ENCODE measurements at regions not wholly inside any gene's neighbourhood (a gene's known extent, or its start where the extent isn't known, plus 50 kb on each side); places are given as distances from the start of the nearest gene placed in this dataset.

DNA sequence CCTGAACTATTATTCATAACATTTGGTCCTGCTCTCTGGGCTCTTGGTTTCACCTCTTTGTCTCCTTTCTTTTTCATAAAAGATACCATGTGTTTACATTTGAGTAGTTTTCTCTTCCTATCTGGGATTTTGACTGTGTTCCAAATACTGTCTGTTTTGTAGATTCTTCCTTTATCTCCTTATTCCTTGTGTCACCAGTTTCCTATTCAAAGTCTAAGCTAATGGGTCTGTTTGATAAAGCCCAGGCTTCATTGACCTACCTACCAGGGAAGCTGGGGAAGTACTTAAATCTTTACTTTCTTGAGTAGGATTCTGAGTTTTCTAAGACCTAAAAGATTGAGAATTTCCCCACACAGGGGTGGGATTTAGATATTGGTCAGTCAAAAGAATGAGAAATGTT lies 409.5 kb downstream of the RAPGEF2 start:
- H3K4me2 ChIP-seq (ENCODE audit: insufficient read depth, low read length), result no peak overlapping the region
- no peak overlapping the region for H2AFZ ChIP-seq (ENCODE audit: low read length)
- H3K4me3 ChIP-seq (ENCODE audit: insufficient read depth, low read length), result no peak overlapping the region
- peaks cover 10% of the 10 kb centered on the region for H3K4me1 ChIP-seq (ENCODE audit: insufficient read depth, low read length)
- DNase-seq (ENCODE audit: insufficient read length, low spot score, missing footprints), result no peak
- H3K27me3 ChIP-seq (ENCODE audit: insufficient read depth, low read length), result no peaks in the 10 kb centered on the region
- H4K20me1 ChIP-seq (ENCODE audit: insufficient read depth, low read length), result no peaks in the 10 kb centered on the region
- TF ChIP-seq, protein P1, sequence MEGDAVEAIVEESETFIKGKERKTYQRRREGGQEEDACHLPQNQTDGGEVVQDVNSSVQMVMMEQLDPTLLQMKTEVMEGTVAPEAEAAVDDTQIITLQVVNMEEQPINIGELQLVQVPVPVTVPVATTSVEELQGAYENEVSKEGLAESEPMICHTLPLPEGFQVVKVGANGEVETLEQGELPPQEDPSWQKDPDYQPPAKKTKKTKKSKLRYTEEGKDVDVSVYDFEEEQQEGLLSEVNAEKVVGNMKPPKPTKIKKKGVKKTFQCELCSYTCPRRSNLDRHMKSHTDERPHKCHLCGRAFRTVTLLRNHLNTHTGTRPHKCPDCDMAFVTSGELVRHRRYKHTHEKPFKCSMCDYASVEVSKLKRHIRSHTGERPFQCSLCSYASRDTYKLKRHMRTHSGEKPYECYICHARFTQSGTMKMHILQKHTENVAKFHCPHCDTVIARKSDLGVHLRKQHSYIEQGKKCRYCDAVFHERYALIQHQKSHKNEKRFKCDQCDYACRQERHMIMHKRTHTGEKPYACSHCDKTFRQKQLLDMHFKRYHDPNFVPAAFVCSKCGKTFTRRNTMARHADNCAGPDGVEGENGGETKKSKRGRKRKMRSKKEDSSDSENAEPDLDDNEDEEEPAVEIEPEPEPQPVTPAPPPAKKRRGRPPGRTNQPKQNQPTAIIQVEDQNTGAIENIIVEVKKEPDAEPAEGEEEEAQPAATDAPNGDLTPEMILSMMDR (IDR thresholded peaks at IDR 0.05; ENCODE audit: extremely low read depth, low read depth, low read length), result no peak
- H3K36me3 ChIP-seq (ENCODE audit: insufficient read depth, low read length), result no peaks in the 10 kb centered on the region
- H3K79me2 ChIP-seq (ENCODE audit: insufficient read depth, low read length), result no peaks in the 10 kb centered on the region
- H3K9me3 ChIP-seq (ENCODE audit: low read depth, low read length), result no peaks in the 10 kb centered on the region
- H3K27ac ChIP-seq (ENCODE audit: low read depth, low read length), result no peak overlapping the region

- TF ChIP-seq, protein P1 (IDR thresholded peaks at IDR 0.05; ENCODE audit: extremely low read depth, low read depth, low read length), result no peak
- no peaks in the 10 kb centered on the region for H3K9me3 ChIP-seq (ENCODE audit: low read depth, low read length)
- DNase-seq (ENCODE audit: insufficient read length, low spot score, missing footprints), result no peak
- no peak overlapping the region for H2AFZ ChIP-seq (ENCODE audit: low read length)
- no peaks in the 10 kb centered on the region for H4K20me1 ChIP-seq (ENCODE audit: insufficient read depth, low read length)
- H3K4me3 ChIP-seq (ENCODE audit: insufficient read depth, low read length), result no peak overlapping the region
- no peaks in the 10 kb centered on the region for H3K36me3 ChIP-seq (ENCODE audit: insufficient read depth, low read length)
- peaks cover 10% of the 10 kb centered on the region for H3K4me1 ChIP-seq (ENCODE audit: insufficient read depth, low read length)
- H3K4me2 ChIP-seq (ENCODE audit: insufficient read depth, low read length), result no peak overlapping the region
- no peaks in the 10 kb centered on the region for H3K79me2 ChIP-seq (ENCODE audit: insufficient read depth, low read length)
- H3K27ac ChIP-seq (ENCODE audit: low read depth, low read length), result no peak overlapping the region
- H3K27me3 ChIP-seq (ENCODE audit: insufficient read depth, low read length), result no peaks in the 10 kb centered on the region
These were observed 412.6 kb downstream of the RAPGEF2 start for GRCh38 chr4:159515314-159516025.

DNA sequence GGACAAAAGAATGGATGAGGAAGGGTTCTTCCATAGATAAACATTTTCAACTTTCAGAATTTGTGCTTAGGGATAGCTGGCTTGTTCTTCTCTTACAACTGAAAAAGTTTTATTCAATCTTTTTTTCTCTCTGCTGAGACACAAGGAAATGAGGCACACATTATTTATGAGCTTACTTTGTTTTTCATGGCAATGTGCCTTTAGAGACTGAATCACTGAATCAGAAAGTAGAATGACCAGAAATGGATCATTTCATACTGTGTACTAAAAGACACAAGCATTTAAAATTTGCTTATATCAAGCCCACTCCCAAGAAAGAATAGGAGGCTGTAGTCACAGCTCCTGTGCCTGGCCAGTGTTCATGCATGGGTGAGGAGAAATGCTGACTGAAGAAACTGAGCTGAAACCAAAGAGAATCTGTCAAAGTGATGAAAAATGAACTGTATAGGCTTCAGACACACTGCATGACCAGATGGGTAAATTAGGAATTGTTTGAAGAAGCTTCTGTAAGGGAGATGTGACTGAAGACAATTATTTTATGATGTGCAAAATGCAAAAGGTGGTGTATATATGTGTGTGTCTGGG lies 413.8 kb downstream of the RAPGEF2 start:
- H2AFZ ChIP-seq (ENCODE audit: low read length), result no peak overlapping the region
- H3K4me3 ChIP-seq (ENCODE audit: insufficient read depth, low read length), result no peak overlapping the region
- DNase-seq (ENCODE audit: insufficient read length, low spot score, missing footprints), result peak; percentile 51
- TF ChIP-seq, protein P1 (IDR thresholded peaks at IDR 0.05; ENCODE audit: extremely low read depth, low read depth, low read length), result no peak
- no peak overlapping the region for H3K27ac ChIP-seq (ENCODE audit: low read depth, low read length)
- H3K4me1 ChIP-seq (ENCODE audit: insufficient read depth, low read length), result peaks cover 10% of the 10 kb centered on the region
- peak overlapping the region; percentile 34 for H3K4me2 ChIP-seq (ENCODE audit: insufficient read depth, low read length)
- no peaks in the 10 kb centered on the region for H4K20me1 ChIP-seq (ENCODE audit: insufficient read depth, low read length)
- H3K79me2 ChIP-seq (ENCODE audit: insufficient read depth, low read length), result no peaks in the 10 kb centered on the region
- H3K36me3 ChIP-seq (ENCODE audit: insufficient read depth, low read length), result no peaks in the 10 kb centered on the region
- H3K9me3 ChIP-seq (ENCODE audit: low read depth, low read length), result no peaks in the 10 kb centered on the region
- no peaks in the 10 kb centered on the region for H3K27me3 ChIP-seq (ENCODE audit: insufficient read depth, low read length)

GRCh38 chr4:159520074-159520473 lies 417.2 kb downstream of the RAPGEF2 start:
- no peak for DNase-seq (ENCODE audit: insufficient read length, low spot score, missing footprints)
- H4K20me1 ChIP-seq (ENCODE audit: insufficient read depth, low read length), result no peaks in the 10 kb centered on the region
- H2AFZ ChIP-seq (ENCODE audit: low read length), result no peak overlapping the region
- H3K79me2 ChIP-seq (ENCODE audit: insufficient read depth, low read length), result no peaks in the 10 kb centered on the region
- H3K9me3 ChIP-seq (ENCODE audit: low read depth, low read length), result no peaks in the 10 kb centered on the region
- no peak overlapping the region for H3K4me2 ChIP-seq (ENCODE audit: insufficient read depth, low read length)
- no peak overlapping the region for H3K4me3 ChIP-seq (ENCODE audit: insufficient read depth, low read length)
- no peak overlapping the region for H3K27ac ChIP-seq (ENCODE audit: low read depth, low read length)
- H3K36me3 ChIP-seq (ENCODE audit: insufficient read depth, low read length), result no peaks in the 10 kb centered on the region
- no peaks in the 10 kb centered on the region for H3K27me3 ChIP-seq (ENCODE audit: insufficient read depth, low read length)
- TF ChIP-seq, protein P1 (IDR thresholded peaks at IDR 0.05; ENCODE audit: extremely low read depth, low read depth, low read length), result no peak
- peaks cover 10% of the 10 kb centered on the region for H3K4me1 ChIP-seq (ENCODE audit: insufficient read depth, low read length)
